GM18861 (cell line): ENCODE measurements at regions not wholly inside any gene's neighbourhood (a gene's known extent, or its start where the extent isn't known, plus 50 kb on each side); places are given as distances from the start of the nearest gene placed in this dataset.

ENCODE experiments used
- ATAC-seq: cut with Tn5 transposase; IDR thresholded peaks from one replicate; pipeline ENCODE4 v1.9.1; 2021; ENCODE audit not compliant: unreplicated experiment

DNA sequence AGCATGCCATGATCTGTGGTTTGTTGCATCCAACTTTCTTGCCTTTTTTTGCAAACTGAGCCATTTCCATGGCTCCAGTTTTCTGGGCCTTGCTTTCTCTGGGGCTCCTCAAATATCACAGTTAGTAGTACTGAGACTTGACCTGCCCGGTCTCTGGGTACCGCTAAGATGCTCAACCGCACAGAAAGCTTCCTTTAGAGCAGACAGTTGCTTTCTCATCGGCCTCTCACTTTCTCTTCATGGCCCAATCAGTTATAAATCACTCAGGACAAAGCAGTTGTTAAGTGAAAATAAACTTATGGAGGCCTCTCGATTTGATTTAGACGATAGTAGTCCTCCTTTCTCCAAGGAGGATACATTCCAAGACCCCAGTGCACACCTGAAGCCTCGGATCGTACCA is 141.2 kb upstream of the ASB18 start:
- no peak for ATAC-seq

GRCh38 chr2:236408090-236408489 is 143.9 kb upstream of the ASB18 start:
- no peak for ATAC-seq

DNA sequence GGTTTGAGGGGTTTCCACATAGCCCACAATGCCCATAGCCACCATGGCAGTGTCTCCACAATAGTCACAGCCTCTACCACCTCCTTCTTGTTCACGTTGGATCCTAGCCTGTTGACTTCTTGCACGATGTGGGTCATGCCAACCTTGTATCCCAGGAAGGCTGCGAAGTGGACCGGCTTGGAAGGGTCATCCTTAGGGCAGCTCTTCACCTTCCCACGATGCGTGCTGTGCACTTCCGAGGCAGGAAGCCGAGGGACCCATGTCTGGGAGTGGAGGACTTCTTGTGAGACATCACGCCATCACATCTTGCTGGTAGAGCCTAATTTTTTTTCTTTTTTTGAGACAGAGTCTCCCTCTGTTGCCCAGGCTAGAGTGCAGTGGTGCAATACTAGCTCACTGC is 144.6 kb upstream of the ASB18 start:
- no peak for ATAC-seq

- no peak for ATAC-seq
Observed at GRCh38 chr2:236415684-236416444, 151.7 kb upstream of the ASB18 start.

DNA sequence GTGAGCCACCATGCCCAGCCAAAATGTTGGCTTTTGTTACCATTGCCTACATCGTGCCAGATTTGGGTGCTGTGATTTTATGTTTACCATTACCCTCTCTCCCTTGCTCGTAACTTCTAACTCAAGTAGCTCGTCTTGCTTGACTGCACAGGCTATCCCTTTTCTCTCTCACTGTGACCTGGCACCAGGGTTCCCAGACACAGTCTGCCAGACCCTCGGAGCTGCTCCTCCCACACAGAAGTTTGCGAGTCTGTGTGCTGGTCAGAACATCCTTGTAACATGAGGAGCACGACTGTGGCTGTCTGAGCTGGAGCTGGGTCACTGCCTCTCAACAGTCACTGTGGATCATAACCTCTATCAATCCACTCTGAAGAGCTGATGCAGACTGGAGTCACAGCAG is 152.5 kb upstream of the ACKR3 start:
- ATAC-seq, result no peak

DNA sequence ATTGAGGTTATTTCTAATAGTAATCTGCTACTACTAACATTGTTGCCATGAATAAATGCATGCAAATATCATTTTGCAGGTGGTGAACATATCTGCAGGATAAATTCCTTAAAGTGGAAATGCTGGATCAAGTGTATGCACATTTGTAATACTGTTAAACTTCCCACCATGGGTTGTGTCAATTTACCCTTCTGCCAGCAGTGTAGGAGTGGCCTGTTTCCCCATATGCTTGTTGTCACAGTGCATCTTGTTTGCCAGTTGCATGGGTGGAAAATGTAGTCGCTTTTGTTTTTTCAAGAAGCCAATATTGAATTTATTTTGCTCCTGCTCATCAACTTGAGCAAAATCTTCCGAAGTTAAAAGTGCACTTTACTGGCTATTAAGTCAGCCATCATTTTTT is 139.0 kb upstream of the ACKR3 start:
- ATAC-seq, result no peak

DNA sequence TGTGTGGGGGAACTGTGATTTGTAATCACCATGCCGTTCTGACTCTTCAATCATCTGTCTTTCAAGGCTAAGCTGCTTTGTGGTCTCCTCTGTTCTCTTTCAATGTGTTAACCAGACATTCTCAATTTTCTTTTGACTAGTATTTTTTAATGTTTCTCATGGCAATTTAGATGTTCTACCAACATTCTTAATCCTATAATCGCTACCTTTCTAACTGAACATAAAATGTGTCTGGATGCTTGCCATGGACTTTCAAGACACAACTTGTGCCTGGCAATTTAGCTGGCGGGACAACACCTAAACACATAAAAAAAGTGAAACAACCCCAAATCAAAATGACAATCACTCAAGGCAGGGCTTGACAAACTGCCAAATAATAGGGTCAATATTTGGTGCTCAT is 135.0 kb upstream of the ACKR3 start:
- no peak for ATAC-seq

DNA sequence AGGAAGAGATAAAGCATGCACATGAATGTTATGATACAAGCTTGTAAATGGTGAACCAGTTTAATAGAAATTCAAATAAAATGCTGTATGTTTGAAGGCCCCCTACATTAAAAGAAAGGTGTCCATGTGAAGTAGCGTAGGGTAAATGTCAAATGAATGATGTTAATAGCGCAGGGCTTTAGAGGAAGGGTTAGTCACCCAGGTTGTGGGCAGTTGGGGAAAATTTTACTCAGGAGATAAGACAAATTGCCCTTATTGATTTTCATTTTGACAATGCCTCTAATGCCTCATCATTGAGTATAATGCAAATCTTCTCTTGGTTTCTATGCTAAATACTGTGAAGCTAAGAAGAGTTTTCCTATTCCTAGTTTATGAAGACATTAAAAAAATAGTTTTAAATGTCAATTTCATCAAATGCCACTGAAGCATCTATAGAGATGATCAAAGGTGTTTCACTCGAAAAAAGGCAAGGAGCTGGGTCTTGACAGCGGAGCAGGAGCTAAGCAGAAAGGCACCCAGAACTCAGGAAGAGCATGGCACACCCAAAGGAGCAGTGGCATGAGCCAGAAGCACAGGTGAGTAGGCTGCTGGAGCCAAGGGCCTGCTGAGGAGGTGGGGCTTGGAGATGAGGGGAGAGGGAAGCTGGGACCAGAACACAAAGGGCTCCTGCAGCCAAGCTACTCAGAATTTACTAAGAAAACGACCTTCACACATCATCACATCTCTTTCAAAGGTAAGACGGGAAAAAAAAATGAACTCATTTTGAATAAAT is 129.3 kb upstream of the ACKR3 start:
- no peak for ATAC-seq

- no peak for ATAC-seq
Observed at GRCh38 chr2:236444187-236444586, 125.4 kb upstream of the ACKR3 start.

- ATAC-seq, result no peak
Observed at GRCh38 chr2:236445678-236446077, 123.9 kb upstream of the ACKR3 start.

- no peak for ATAC-seq
Observed at GRCh38 chr2:236446521-236446920, 123.1 kb upstream of the ACKR3 start.

DNA sequence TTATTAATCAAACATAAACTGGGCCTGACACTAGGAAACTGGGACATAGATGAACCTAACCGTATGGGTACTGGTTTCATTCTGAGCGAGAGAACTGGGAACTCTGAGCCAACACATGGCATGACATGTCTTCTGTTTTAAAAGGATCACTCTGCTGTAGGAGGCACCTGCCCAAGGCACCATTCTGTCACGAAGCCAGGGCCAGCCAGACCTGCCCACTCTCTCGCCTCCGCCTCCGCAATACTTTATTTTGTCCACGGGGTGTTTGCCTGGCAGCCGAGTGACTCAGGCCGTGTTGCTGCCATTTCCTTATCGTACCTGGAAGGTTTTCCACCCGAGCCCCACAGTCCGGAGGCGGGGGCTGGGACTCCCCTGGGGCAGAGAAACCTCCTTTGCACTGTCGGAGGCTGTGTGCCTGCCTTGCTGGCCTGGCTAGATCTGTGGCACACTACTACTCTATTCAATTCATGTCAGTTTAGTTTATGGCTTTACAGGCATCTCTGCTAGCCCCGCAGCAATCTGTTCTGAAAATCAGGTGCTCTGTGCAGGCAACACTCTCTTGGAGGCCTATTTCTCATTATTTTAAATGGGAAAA is 120.4 kb upstream of the ACKR3 start:
- ATAC-seq, result no peak

DNA sequence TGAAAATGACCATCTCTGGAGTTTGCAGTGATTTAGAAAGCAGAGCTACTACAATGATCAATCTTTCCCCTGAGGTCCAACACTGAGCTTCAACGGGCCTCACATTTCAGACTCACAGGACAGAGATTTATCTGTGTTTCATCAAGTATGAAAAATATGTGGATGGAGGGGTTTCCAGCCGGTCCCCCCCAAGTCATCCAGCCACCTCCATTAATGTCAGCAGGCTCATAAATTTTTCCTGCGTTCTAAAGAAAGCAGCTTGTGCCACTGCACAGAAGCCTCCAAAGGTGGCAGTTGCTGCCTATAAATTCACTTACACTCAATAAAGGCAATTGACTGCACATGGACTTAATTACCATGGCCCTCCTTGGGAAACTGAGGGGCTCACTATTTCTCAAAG is 117.4 kb upstream of the ACKR3 start:
- no peak for ATAC-seq

DNA sequence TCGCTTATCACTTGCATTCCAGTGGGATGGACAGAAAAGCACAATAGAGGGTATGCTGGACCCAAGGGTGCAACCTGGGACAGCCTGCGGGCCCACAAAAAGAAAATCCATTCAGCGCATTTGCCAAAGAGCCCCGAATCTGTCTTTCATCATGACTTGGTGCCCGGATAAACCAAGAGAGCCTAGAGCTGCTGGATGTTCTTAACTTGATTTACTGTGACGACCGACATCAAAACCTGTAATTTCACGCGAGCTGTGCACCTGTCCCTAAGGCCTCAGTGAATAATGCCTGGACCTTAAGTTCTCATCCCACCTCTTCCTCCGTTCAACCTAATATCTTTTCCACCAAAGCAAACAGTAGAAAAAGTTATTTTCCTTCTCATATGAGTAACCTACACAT is 115.5 kb upstream of the ACKR3 start:
- no peak for ATAC-seq

DNA sequence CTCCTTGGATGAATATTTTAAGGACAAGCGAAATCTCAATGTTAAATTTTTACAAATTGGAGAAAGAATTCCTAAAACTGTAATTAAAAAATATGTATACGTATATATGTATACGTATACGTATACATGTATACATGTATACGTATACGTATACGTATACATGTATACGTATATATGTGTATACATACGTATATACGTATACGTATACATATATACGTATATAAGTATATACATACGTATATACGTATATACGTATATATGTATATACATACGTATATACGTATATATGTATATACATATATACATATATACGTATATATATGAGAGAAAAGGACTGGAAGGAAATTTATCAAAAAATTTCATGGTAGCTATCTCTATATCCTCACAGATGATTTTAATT is 110.2 kb upstream of the ACKR3 start:
- no peak for ATAC-seq

- ATAC-seq, result no peak
Observed at GRCh38 chr2:236464140-236464539, 105.5 kb upstream of the ACKR3 start.

DNA sequence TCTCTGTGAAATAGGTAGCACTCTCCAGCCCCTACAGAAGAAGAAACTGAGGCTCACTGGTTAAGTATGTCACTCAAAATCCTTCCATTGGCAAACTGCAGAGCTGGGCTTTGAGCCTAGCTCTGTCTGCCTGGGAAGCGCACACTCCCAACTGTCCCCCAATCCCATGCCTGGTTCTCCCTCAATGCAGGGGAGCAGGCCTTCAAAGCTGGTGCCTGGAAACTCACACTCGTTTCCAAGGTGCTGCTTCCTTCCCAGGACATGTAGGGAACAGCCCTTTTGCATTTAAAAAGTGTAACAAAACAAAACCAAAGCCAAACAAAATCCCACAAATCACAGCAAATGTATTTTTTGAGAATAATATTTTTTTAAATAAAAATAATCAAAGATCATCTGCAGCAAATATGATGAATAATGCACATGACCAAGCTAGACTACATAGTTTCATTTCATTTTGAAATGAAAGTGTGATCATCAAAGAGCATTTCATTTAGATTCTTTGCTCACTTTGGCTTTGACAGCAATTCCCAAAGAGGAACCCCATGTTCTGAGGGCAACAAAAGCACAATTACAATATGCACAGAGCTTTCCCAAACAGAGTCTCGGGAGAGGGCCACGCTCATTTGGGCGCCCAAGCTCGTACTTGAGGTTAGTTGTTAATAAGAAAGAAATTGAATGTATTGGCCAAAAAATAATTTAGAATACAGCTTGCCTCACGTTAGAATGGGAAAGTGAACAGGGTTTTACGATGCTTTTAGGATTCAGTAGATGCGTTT is 96.7 kb upstream of the ACKR3 start:
- no peak for ATAC-seq

- no peak for ATAC-seq
Observed at GRCh38 chr2:236473691-236474090, 95.9 kb upstream of the ACKR3 start.

GRCh38 chr2:236479814-236480213 is 89.8 kb upstream of the ACKR3 start:
- ATAC-seq, result no peak

DNA sequence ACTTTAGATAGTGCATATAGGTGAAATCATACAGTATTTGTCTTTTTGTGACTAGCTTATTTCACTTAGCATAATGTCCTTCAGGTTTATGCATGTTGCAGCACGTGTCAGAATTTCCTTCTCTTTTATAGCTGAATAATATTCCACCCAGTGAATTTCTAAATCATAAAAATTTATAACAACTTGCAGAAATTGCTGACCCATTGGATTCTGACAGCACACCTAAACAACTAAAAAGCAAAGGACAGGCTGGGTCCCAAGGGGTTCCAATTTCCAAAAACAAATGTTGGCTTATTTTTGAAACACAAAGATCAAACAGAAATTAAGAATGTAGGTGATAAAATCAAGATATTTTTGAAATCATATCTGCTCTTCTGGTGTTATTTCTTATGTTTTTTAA is 86.5 kb upstream of the ACKR3 start:
- ATAC-seq, result no peak

GRCh38 chr2:236485519-236485918 is 84.1 kb upstream of the ACKR3 start:
- no peak for ATAC-seq
